Liver (tissue), 8 donors: ENCODE measurements at regions not wholly inside any gene's neighbourhood (a gene's known extent, or its start where the extent isn't known, plus 50 kb on each side); places are given as distances from the start of the nearest gene placed in this dataset.

Experiments used
- DNase-seq: peaks from one replicate; pipeline ENCODE4 v3.0.0-alpha.2; 2017; ENCODE audit warnings: low spot score
- H3K27ac ChIP-seq, 2 donors: one replicate each; pipeline ENCODE4 v1.7.0; 2013; ENCODE audit warnings: inconsistent platforms in 2 of 2, low read length in 2 of 2, control low read depth in 1 of 2, low read depth in 1 of 2, mild to moderate bottlenecking in 1 of 2
- H3K27me3 ChIP-seq, 4 donors: one replicate each; pipeline versions ENCODE4 v1.6.1 to v1.7.0; 2013; ENCODE audit warnings: low read length in 3 of 4, inconsistent platforms in 1 of 4, mild to moderate bottlenecking in 1 of 4, moderate library complexity in 1 of 4; ENCODE audit not compliant: control insufficient read depth in 4 of 4, insufficient read depth in 4 of 4
- H3K36me3 ChIP-seq, 4 donors: one replicate each; pipeline versions ENCODE4 v1.6.1 to v1.7.0; 2013; ENCODE audit warnings: low read length in 3 of 4, mild to moderate bottlenecking in 3 of 4, low read depth in 1 of 4, moderate library complexity in 1 of 4; ENCODE audit not compliant: control insufficient read depth in 4 of 4, insufficient read depth in 3 of 4
- H3K4me1 ChIP-seq, 4 donors: one replicate each; pipeline versions ENCODE4 v1.6.1 to v1.7.0; 2013; ENCODE audit warnings: low read length in 3 of 4, mild to moderate bottlenecking in 3 of 4, moderate library complexity in 1 of 4; ENCODE audit not compliant: control insufficient read depth in 4 of 4, insufficient read depth in 4 of 4
- H3K4me3 ChIP-seq, 3 donors: one replicate each; pipeline versions ENCODE4 v1.6.1 to v1.7.0; 2013; ENCODE audit warnings: low read length in 3 of 3, control low read depth in 1 of 3, low read depth in 1 of 3, mild to moderate bottlenecking in 1 of 3
- H3K9ac ChIP-seq, 2 donors: one replicate each; pipeline ENCODE4 v1.7.0; 2013; ENCODE audit warnings: low read length in 2 of 2, mild to moderate bottlenecking in 2 of 2, moderate library complexity in 2 of 2, control low read depth in 1 of 2, low read depth in 1 of 2
- H3K9me3 ChIP-seq, 4 donors: one replicate each; pipeline versions ENCODE4 v1.6.1 to v1.7.0; 2013; ENCODE audit warnings: low read length in 3 of 4; ENCODE audit not compliant: control insufficient read depth in 4 of 4
- EGR1 ChIP-seq, 2 donors: IDR thresholded peaks; 2 replicates each; pipeline ENCODE4 v1.6.1; 2016 to 2018; ENCODE audit warnings: antibody characterized with exemption in 2 of 2, low read depth in 2 of 2
- FOXA1 ChIP-seq: IDR thresholded peaks from 2 replicates; pipeline ENCODE4 v1.6.1; 2016; ENCODE audit warnings: antibody characterized with exemption
- FOXA2 ChIP-seq: IDR thresholded peaks from 2 replicates; pipeline ENCODE4 v1.6.1; 2016; ENCODE audit warnings: antibody characterized with exemption
- GABPA ChIP-seq, 2 donors: IDR thresholded peaks in 1 of 2; conservative IDR thresholded peaks in 1 of 2; 2 replicates each; pipeline ENCODE4 v1.6.1; 2016; ENCODE audit warnings: antibody characterized with exemption in 2 of 2, mild to moderate bottlenecking in 1 of 2, moderate library complexity in 1 of 2
- HNF4A ChIP-seq, 2 donors: conservative IDR thresholded peaks; 2 replicates each; pipeline ENCODE4 v1.6.1; 2016; ENCODE audit warnings: antibody characterized with exemption in 2 of 2, mild to moderate bottlenecking in 2 of 2
- HNF4G ChIP-seq: IDR thresholded peaks from 2 replicates; pipeline ENCODE4 v1.6.1; 2016; ENCODE audit warnings: antibody characterized with exemption
- JUND ChIP-seq, 2 donors: IDR thresholded peaks; 2 replicates each; pipeline ENCODE4 v1.6.1; 2016; ENCODE audit warnings: antibody characterized with exemption in 2 of 2
- NR2F2 ChIP-seq: IDR thresholded peaks from 2 replicates; pipeline ENCODE4 v1.6.1; 2016; ENCODE audit warnings: antibody characterized with exemption
- RAD21 ChIP-seq, 2 donors: IDR thresholded peaks; 2 replicates each; pipeline ENCODE4 v1.6.1; 2016; ENCODE audit warnings: antibody characterized with exemption in 2 of 2, mild to moderate bottlenecking in 2 of 2
- RXRA ChIP-seq, 2 donors: IDR thresholded peaks; 2 replicates each; pipeline ENCODE4 v1.6.1; 2017 to 2018; ENCODE audit warnings: antibody characterized with exemption in 2 of 2, mild to moderate bottlenecking in 1 of 2
- SP1 ChIP-seq: IDR thresholded peaks from 2 replicates; pipeline ENCODE4 v1.6.1; 2018; ENCODE audit warnings: antibody characterized with exemption, mild to moderate bottlenecking
- TAF1 ChIP-seq: conservative IDR thresholded peaks from 2 replicates; pipeline ENCODE4 v1.6.1; 2016; ENCODE audit warnings: antibody characterized with exemption, mild to moderate bottlenecking
- YY1 ChIP-seq: IDR thresholded peaks from 2 replicates; pipeline ENCODE4 v1.6.1; 2016; ENCODE audit warnings: antibody characterized with exemption, mild to moderate bottlenecking
- WGBS: extraction: QIAGEN DNeasy Blood & Tissue Kit; methylation state at CpG from one replicate; pipeline ENCODE4 v1.1.7; 2013; 5-methylcytosine and 5-hydroxymethylcytosine counted together
- TF ChIP-seq, protein P1 (sequence below): IDR thresholded peaks from 2 replicates; pipeline ENCODE4 v1.6.1; 2016; ENCODE audit warnings: antibody characterized with exemption
- TF ChIP-seq, protein P2 (sequence below): IDR thresholded peaks from 2 replicates; pipeline ENCODE4 v1.6.1; 2016; ENCODE audit warnings: antibody characterized with exemption
- TF ChIP-seq, protein P3 (sequence below): IDR thresholded peaks from 2 replicates; pipeline ENCODE4 v1.6.1; 2016; ENCODE audit warnings: antibody characterized with exemption, mild to moderate bottlenecking
- TF ChIP-seq, protein P4 (sequence below): IDR thresholded peaks from 2 replicates; pipeline ENCODE4 v1.6.1; 2016; ENCODE audit warnings: antibody characterized with exemption
- TF ChIP-seq, protein P5 (sequence below): fragments of 150-350 bp; IDR thresholded peaks from 2 replicates; pipeline ENCODE4 v1.5.1; 2017; ENCODE audit warnings: improper control_type of control experiment, low read depth, low read length; ENCODE audit not compliant: missing input control
- donor health status: healthy.
- donor health status: healthy.
- donor health status: healthy.
- donor health status: healthy.
- donor health status: healthy.

DNA sequence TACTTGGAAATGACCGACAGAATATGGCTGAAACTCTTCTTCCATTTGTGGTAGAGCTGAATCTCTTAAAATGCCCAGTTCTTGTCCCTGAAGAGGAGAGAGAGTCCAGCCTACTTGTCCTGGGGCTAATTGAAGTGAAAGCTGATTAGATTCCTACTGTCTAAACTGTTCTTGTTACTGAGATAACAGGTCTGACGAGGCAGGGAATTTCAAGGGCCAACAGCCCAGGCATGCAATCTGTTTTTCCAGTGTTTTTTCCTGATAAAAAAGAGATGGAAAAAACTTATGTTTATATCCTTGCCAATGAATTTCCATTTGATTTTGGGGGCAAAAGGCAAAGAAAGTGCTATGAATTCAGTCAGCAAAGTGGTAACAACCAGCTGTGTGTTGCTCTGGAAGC, 195.5 kb downstream of the ETS1 start (continued):
- TF ChIP-seq YY1 (no peak), GABPA (IDR thresholded peaks at IDR 0.05 in 1 of 2, conservative IDR thresholded peaks at IDR 0.05 in 1 of 2) (no peak)

DNA sequence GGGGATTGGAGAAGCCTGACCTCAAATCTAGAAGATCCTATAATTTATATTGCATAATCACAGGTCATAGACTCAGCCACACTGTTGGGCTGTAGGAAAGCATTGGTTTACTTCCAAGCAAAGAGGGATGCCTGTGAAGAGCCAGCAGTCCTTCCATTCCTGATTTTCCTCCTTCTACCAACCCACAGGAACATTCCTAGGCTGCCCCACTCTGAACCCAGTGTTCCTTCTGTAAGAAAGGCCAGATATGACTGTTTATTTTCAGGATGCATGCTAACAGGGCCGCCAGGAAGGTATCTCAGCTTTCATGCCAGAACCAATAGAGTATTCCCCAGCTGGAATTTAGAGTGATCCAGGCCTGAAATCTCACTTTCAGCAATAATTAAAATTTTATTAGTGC, 197.1 kb downstream of the ETS1 start:
- no peak overlapping the region for H3K9ac ChIP-seq
- DNase-seq = no peak
- 82% methylated on average over 1 of the region's 1 CpG for WGBS
- no peak for TF ChIP-seq HNF4G
- no peak for TF ChIP-seq RAD21 (IDR thresholded peaks at IDR 0.05)
- TF ChIP-seq, protein P1, sequence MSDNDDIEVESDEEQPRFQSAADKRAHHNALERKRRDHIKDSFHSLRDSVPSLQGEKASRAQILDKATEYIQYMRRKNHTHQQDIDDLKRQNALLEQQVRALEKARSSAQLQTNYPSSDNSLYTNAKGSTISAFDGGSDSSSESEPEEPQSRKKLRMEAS = no peak
- TF ChIP-seq TAF1 = no peak
- no peak for TF ChIP-seq FOXA2
- TF ChIP-seq RXRA (IDR thresholded peaks at IDR 0.05) = no peak
- TF ChIP-seq, protein P2, sequence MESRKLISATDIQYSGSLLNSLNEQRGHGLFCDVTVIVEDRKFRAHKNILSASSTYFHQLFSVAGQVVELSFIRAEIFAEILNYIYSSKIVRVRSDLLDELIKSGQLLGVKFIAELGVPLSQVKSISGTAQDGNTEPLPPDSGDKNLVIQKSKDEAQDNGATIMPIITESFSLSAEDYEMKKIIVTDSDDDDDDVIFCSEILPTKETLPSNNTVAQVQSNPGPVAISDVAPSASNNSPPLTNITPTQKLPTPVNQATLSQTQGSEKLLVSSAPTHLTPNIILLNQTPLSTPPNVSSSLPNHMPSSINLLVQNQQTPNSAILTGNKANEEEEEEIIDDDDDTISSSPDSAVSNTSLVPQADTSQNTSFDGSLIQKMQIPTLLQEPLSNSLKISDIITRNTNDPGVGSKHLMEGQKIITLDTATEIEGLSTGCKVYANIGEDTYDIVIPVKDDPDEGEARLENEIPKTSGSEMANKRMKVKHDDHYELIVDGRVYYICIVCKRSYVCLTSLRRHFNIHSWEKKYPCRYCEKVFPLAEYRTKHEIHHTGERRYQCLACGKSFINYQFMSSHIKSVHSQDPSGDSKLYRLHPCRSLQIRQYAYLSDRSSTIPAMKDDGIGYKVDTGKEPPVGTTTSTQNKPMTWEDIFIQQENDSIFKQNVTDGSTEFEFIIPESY = no peak
- no peak for TF ChIP-seq GABPA (IDR thresholded peaks at IDR 0.05 in 1 of 2, conservative IDR thresholded peaks at IDR 0.05 in 1 of 2)
- no peak for TF ChIP-seq YY1
- TF ChIP-seq, protein P3, sequence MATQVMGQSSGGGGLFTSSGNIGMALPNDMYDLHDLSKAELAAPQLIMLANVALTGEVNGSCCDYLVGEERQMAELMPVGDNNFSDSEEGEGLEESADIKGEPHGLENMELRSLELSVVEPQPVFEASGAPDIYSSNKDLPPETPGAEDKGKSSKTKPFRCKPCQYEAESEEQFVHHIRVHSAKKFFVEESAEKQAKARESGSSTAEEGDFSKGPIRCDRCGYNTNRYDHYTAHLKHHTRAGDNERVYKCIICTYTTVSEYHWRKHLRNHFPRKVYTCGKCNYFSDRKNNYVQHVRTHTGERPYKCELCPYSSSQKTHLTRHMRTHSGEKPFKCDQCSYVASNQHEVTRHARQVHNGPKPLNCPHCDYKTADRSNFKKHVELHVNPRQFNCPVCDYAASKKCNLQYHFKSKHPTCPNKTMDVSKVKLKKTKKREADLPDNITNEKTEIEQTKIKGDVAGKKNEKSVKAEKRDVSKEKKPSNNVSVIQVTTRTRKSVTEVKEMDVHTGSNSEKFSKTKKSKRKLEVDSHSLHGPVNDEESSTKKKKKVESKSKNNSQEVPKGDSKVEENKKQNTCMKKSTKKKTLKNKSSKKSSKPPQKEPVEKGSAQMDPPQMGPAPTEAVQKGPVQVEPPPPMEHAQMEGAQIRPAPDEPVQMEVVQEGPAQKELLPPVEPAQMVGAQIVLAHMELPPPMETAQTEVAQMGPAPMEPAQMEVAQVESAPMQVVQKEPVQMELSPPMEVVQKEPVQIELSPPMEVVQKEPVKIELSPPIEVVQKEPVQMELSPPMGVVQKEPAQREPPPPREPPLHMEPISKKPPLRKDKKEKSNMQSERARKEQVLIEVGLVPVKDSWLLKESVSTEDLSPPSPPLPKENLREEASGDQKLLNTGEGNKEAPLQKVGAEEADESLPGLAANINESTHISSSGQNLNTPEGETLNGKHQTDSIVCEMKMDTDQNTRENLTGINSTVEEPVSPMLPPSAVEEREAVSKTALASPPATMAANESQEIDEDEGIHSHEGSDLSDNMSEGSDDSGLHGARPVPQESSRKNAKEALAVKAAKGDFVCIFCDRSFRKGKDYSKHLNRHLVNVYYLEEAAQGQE = no peak
- no peak for TF ChIP-seq JUND (IDR thresholded peaks at IDR 0.05)
- TF ChIP-seq NR2F2 = no peak
- peaks cover 0 to 3% (median 0%) of the 10 kb centered on the region in 4 donors for H3K4me1 ChIP-seq
- no peaks in the 10 kb centered on the region for H3K9me3 ChIP-seq
- no peaks in the 10 kb centered on the region for H3K36me3 ChIP-seq
- H3K27ac ChIP-seq = no peak overlapping the region
- H3K4me3 ChIP-seq = no peak overlapping the region
- no peaks in the 10 kb centered on the region for H3K27me3 ChIP-seq

- no peaks in the 10 kb centered on the region for H3K9me3 ChIP-seq
- H3K9ac ChIP-seq = no peak overlapping the region
- H3K27me3 ChIP-seq = no peaks in the 10 kb centered on the region
- peaks cover 0 to 2% (median 0%) of the 10 kb centered on the region in 4 donors for H3K4me1 ChIP-seq
- no peak overlapping the region for H3K27ac ChIP-seq
- H3K36me3 ChIP-seq = no peaks in the 10 kb centered on the region
- WGBS = 74% methylated on average over 7 of the region's 7 CpGs
- no peak for DNase-seq
- no peak overlapping the region for H3K4me3 ChIP-seq
- TF ChIP-seq YY1 (no peak), NR2F2 (peak; percentile 99), FOXA1 (no peak), JUND (IDR thresholded peaks at IDR 0.05) (no peak), GABPA (IDR thresholded peaks at IDR 0.05 in 1 of 2, conservative IDR thresholded peaks at IDR 0.05 in 1 of 2) (no peak), RAD21 (IDR thresholded peaks at IDR 0.05) (peak in 1 of 2 donors; percentile 30), HNF4A (conservative IDR thresholded peaks at IDR 0.05) (no peak), EGR1 (IDR thresholded peaks at IDR 0.05; ENCODE audit: low read depth in 2 of 2) (no peak), RXRA (IDR thresholded peaks at IDR 0.05) (peak; percentile 76 to 89), HNF4G (no peak), SP1 (peak; percentile 27), TAF1 (no peak), FOXA2 (no peak)
- TF ChIP-seq, protein P1 = no peak
- TF ChIP-seq, protein P2 = no peak
- TF ChIP-seq, protein P4, sequence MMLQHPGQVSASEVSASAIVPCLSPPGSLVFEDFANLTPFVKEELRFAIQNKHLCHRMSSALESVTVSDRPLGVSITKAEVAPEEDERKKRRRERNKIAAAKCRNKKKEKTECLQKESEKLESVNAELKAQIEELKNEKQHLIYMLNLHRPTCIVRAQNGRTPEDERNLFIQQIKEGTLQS = no peak
- TF ChIP-seq, protein P5, sequence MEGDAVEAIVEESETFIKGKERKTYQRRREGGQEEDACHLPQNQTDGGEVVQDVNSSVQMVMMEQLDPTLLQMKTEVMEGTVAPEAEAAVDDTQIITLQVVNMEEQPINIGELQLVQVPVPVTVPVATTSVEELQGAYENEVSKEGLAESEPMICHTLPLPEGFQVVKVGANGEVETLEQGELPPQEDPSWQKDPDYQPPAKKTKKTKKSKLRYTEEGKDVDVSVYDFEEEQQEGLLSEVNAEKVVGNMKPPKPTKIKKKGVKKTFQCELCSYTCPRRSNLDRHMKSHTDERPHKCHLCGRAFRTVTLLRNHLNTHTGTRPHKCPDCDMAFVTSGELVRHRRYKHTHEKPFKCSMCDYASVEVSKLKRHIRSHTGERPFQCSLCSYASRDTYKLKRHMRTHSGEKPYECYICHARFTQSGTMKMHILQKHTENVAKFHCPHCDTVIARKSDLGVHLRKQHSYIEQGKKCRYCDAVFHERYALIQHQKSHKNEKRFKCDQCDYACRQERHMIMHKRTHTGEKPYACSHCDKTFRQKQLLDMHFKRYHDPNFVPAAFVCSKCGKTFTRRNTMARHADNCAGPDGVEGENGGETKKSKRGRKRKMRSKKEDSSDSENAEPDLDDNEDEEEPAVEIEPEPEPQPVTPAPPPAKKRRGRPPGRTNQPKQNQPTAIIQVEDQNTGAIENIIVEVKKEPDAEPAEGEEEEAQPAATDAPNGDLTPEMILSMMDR = no peak
Measured at GRCh38 chr11:128389461-128389976, 197.8 kb downstream of the ETS1 start.
